GM06990 (cell line): ENCODE measurements at regions not wholly inside any gene's neighbourhood (a gene's known extent, or its start where the extent isn't known, plus 50 kb on each side); places are given as distances from the start of the nearest gene placed in this dataset.

Experiments used
- DNase-seq: peaks from one replicate; pipeline ENCODE4 v3.0.0-alpha.2; 2011; ENCODE audit not compliant: insufficient read length; ENCODE audit errors: extremely low read depth
- H3K27me3 ChIP-seq: replicated peaks from 2 replicates; pipeline ENCODE4 v1.6.0; 2011; ENCODE audit warnings: low read length; ENCODE audit not compliant: control insufficient read depth, insufficient read depth
- H3K36me3 ChIP-seq: 2 replicates; pipeline ENCODE4 v1.5.1; 2011; ENCODE audit warnings: low read length; ENCODE audit not compliant: control insufficient read depth, insufficient read depth
- H3K4me3 ChIP-seq: replicated peaks from 2 replicates; pipeline ENCODE4 v1.5.1; 2011; ENCODE audit warnings: low read depth, mild to moderate bottlenecking, control low read depth, low read length
- TF ChIP-seq, protein P1 (sequence below): IDR thresholded peaks from 2 replicates; pipeline ENCODE4 v1.5.1; 2011; ENCODE audit warnings: low read length, control low read depth, mild to moderate bottlenecking, inconsistent platforms; ENCODE audit not compliant: insufficient read depth, poor library complexity, severe bottlenecking

GRCh38 chr7:124681946-124682345 lies 83.6 kb downstream of the GPR37 start:
- Histone ChIP-seq H3K4me3 (no peak overlapping the region), H3K36me3 (no peaks in the 10 kb centered on the region), H3K27me3 (no peaks in the 10 kb centered on the region)
- DNase-seq, result no peak
- TF ChIP-seq, protein P1, sequence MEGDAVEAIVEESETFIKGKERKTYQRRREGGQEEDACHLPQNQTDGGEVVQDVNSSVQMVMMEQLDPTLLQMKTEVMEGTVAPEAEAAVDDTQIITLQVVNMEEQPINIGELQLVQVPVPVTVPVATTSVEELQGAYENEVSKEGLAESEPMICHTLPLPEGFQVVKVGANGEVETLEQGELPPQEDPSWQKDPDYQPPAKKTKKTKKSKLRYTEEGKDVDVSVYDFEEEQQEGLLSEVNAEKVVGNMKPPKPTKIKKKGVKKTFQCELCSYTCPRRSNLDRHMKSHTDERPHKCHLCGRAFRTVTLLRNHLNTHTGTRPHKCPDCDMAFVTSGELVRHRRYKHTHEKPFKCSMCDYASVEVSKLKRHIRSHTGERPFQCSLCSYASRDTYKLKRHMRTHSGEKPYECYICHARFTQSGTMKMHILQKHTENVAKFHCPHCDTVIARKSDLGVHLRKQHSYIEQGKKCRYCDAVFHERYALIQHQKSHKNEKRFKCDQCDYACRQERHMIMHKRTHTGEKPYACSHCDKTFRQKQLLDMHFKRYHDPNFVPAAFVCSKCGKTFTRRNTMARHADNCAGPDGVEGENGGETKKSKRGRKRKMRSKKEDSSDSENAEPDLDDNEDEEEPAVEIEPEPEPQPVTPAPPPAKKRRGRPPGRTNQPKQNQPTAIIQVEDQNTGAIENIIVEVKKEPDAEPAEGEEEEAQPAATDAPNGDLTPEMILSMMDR, result no peak

DNA sequence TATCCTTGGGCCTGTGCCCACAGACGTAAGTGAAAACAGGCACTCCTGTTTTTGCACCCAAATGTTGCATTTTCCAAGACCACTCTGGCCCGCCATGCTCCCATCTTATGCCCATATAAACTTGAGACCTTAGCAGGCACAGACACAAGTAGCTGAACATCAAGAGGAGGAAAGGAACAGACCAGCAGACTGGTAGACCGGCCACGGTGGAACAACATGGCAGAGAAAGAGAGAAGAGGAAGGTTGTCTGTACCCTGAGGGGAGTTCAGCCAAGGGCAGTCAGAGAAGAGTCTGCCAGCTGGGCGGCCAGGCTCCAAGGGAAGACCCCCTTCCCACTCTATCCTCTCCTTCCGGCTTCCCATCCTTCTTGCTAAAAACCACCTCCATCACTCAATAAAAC lies 85.3 kb downstream of the GPR37 start:
- H3K4me3 ChIP-seq, result no peak overlapping the region
- TF ChIP-seq, protein P1, result no peak
- H3K27me3 ChIP-seq, result no peaks in the 10 kb centered on the region
- DNase-seq, result no peak
- H3K36me3 ChIP-seq, result no peaks in the 10 kb centered on the region

GRCh38 chr7:124679586-124680225 lies 85.9 kb downstream of the GPR37 start:
- TF ChIP-seq, protein P1, result no peak
- Histone ChIP-seq H3K27me3 (no peaks in the 10 kb centered on the region), H3K36me3 (no peaks in the 10 kb centered on the region), H3K4me3 (no peak overlapping the region)
- no peak for DNase-seq

DNA sequence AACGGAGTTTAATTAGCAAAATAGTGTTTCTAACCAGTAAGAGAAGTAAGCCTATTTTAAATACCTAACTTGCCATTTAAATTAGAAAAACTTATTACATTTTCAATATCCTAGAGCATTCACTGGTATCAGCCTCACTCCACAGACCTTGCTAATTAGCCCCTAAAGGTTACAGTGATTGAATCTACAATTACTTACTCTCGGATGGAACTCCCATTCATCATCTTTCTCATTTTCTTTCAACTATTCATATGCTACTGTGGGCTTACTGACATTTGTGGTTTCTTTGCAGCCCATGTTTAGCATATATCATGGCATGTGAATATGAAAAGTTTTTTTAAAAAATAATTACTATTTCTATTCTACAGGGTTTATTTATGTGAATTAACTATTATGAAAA lies 86.4 kb downstream of the GPR37 start:
- TF ChIP-seq, protein P1, result no peak
- no peak for DNase-seq
- Histone ChIP-seq H3K4me3 (no peak overlapping the region), H3K27me3 (no peaks in the 10 kb centered on the region), H3K36me3 (no peaks in the 10 kb centered on the region)

DNA sequence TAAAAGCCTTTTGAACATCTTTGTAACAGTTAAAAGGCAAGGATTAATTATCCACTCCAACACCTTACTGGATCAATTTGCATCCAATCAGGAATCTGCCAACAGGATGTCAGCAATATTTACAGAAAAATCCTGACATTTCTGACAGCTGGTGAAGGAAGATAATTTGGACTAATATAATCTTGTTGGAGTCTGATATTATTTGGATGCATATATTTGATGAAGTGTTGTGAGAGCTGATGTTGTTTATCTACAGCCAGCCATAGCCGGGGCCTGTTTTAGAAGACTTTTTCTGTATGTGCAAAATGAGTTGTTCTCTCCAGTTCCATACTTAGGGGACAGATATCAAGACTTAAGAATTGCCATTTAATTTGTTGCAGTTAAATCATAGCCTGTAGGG lies 91.1 kb downstream of the GPR37 start:
- Histone ChIP-seq H3K4me3 (no peak overlapping the region), H3K27me3 (no peaks in the 10 kb centered on the region), H3K36me3 (no peaks in the 10 kb centered on the region)
- DNase-seq, result no peak
- TF ChIP-seq, protein P1, result no peak

DNA sequence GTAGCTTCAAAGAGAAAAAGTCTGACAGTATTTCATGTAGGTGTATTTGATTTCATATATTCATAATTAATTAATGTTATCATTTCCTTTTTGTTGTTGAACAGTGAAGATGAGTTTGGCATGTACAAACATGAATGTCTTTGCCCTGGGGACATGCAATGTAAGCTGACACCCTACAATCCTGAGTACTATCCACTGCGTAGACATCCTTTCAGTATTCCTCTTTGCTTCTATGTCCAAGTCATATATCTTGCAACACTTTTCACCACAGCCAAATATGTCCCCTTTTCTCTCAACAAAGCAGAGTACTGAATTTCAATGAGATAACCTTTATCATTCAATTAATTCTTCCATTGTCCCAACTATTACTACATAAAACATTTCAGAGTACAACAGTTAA lies 93.6 kb downstream of the GPR37 start:
- TF ChIP-seq, protein P1, result no peak
- DNase-seq, result no peak
- H3K4me3 ChIP-seq, result no peak overlapping the region
- no peaks in the 10 kb centered on the region for H3K36me3 ChIP-seq
- H3K27me3 ChIP-seq, result no peaks in the 10 kb centered on the region
